GM23338 (cell line): ENCODE measurements at regions not wholly inside any gene's neighbourhood (a gene's known extent, or its start where the extent isn't known, plus 50 kb on each side); places are given as distances from the start of the nearest gene placed in this dataset.

Experiments
- ATAC-seq: fragments of 200-7000 bp; cut with Tn5 transposase; 3 replicates; pipeline ENCODE4 v1.9.1; 2020
- DNase-seq: peaks from one replicate; pipeline ENCODE4 v3.0.0-alpha.2; 2015; ENCODE audit warnings: low spot score
- H2AFZ ChIP-seq: fragments of 200-600 bp; sonication (generic); 2 replicates; pipeline ENCODE4 v1.8.0; 2016; ENCODE audit warnings: antibody characterized with exemption, mild to moderate bottlenecking, moderate library complexity
- H3F3A ChIP-seq: fragments of 200-600 bp; sonication (generic); replicated peaks from 2 replicates; pipeline ENCODE4 v1.8.0; 2017; ENCODE audit warnings: antibody characterized with exemption, mixed run types, low read depth
- H3K27ac ChIP-seq: fragments of 200-600 bp; sonication (generic); 2 replicates; pipeline ENCODE4 v1.6.1; 2016; ENCODE audit warnings: low read depth
- H3K27me3 ChIP-seq: fragments of 200-600 bp; sonication (generic); 2 replicates; pipeline ENCODE4 v1.8.0; 2016; ENCODE audit warnings: mild to moderate bottlenecking, mixed run types, moderate library complexity; ENCODE audit not compliant: insufficient read depth
- H3K36me3 ChIP-seq: fragments of 200-600 bp; sonication (generic); 2 replicates; pipeline ENCODE4 v1.8.0; 2016; ENCODE audit warnings: mild to moderate bottlenecking; ENCODE audit not compliant: insufficient read depth
- H3K4me1 ChIP-seq: fragments of 200-600 bp; sonication (generic); 2 replicates; pipeline ENCODE4 v1.8.0; 2016; ENCODE audit warnings: mild to moderate bottlenecking, moderate library complexity; ENCODE audit not compliant: insufficient read depth
- H3K4me2 ChIP-seq: fragments of 200-600 bp; sonication (generic); 2 replicates; pipeline ENCODE4 v1.7.1; 2017; ENCODE audit warnings: mixed run types
- H3K4me3 ChIP-seq: fragments of 200-600 bp; sonication (generic); 2 replicates; pipeline ENCODE4 v1.6.1; 2016; ENCODE audit warnings: mixed run types
- H3K79me2 ChIP-seq: fragments of 200-600 bp; sonication (generic); replicated peaks from 2 replicates; pipeline ENCODE4 v1.8.0; 2017; ENCODE audit warnings: mild to moderate bottlenecking; ENCODE audit not compliant: insufficient read depth
- H3K9me2 ChIP-seq: fragments of 200-600 bp; sonication (generic); 2 replicates; pipeline ENCODE4 v1.8.0; 2017; ENCODE audit not compliant: insufficient read depth
- H4K20me1 ChIP-seq: fragments of 200-600 bp; sonication (generic); replicated peaks from 2 replicates; pipeline ENCODE4 v1.8.0; 2017; ENCODE audit warnings: mild to moderate bottlenecking; ENCODE audit not compliant: insufficient read depth
- H3K27ac Mint-ChIP-seq: 2 replicates; pipeline ENCODE4 v1.8.0; 2020; ENCODE audit warnings: inconsistent platforms, mild to moderate bottlenecking, moderate library complexity, mixed read lengths
- H3K27me3 Mint-ChIP-seq: 3 replicates; pipeline ENCODE4 v1.8.0; 2022; ENCODE audit warnings: low read depth, mild to moderate bottlenecking, moderate library complexity, mixed read lengths, inconsistent platforms; ENCODE audit not compliant: insufficient read depth, poor library complexity
- H3K36me3 Mint-ChIP-seq: 3 replicates; pipeline ENCODE4 v1.8.0; 2021; ENCODE audit warnings: low read depth, mild to moderate bottlenecking, inconsistent platforms, moderate library complexity, mixed read lengths
- H3K4me1 Mint-ChIP-seq: 3 replicates; pipeline ENCODE4 v1.8.0; 2020; ENCODE audit warnings: mild to moderate bottlenecking, inconsistent platforms, mixed read lengths
- H3K4me3 Mint-ChIP-seq: 3 replicates; pipeline ENCODE4 v1.8.0; 2021; ENCODE audit warnings: moderate library complexity, mild to moderate bottlenecking, inconsistent platforms, mixed read lengths
- H3K9me3 Mint-ChIP-seq: 3 replicates; pipeline ENCODE4 v1.8.0; 2020; ENCODE audit warnings: moderate library complexity, mild to moderate bottlenecking, inconsistent platforms, mixed read lengths
- CREB1 ChIP-seq: fragments of 250-450 bp; sonication (Bioruptor Pico); IDR thresholded peaks from 2 replicates; pipeline ENCODE4 v1.5.0; 2020; ENCODE audit warnings: low read depth, mild to moderate bottlenecking, moderate library complexity
- CTCF ChIP-seq, 2 experiments: fragments of 200-600 bp in 1 of 2; sonication (generic) in 1 of 2; conservative IDR thresholded peaks; 2 replicates each; pipeline versions ENCODE4 v1.5.1 to v1.6.1; 2016 to 2017; ENCODE audit warnings: antibody characterized with exemption in 2 of 2, low read depth in 2 of 2, mild to moderate bottlenecking in 2 of 2, moderate library complexity in 1 of 2
- ETS1 ChIP-seq: IDR thresholded peaks from 2 replicates; pipeline ENCODE4 v1.6.1; 2016; ENCODE audit warnings: antibody characterized with exemption
- EZH2 ChIP-seq: fragments of 200-600 bp; sonication (generic); IDR thresholded peaks from one replicate; pipeline ENCODE4 v1.8.0; 2017; ENCODE audit warnings: antibody characterized with exemption, mild to moderate bottlenecking, low read depth; ENCODE audit not compliant: unreplicated experiment
- EZH2phosphoT487 ChIP-seq: fragments of 200-600 bp; sonication (generic); IDR thresholded peaks from one replicate; pipeline ENCODE4 v1.8.1; 2018; ENCODE audit warnings: antibody characterized with exemption; ENCODE audit not compliant: unreplicated experiment
- JUNB ChIP-seq: IDR thresholded peaks from one replicate; pipeline ENCODE4 v1.6.1; 2016; ENCODE audit warnings: antibody characterized with exemption; ENCODE audit not compliant: unreplicated experiment
- POLR2AphosphoS5 ChIP-seq: IDR thresholded peaks from 2 replicates; pipeline ENCODE4 v1.6.1; 2016; ENCODE audit warnings: antibody characterized with exemption, low read depth
- STAT1 ChIP-seq: IDR thresholded peaks from one replicate; pipeline ENCODE4 v1.6.1; 2016; ENCODE audit warnings: antibody characterized with exemption; ENCODE audit not compliant: unreplicated experiment
- ZNF114 ChIP-seq: fragments of 250-450 bp; sonication (Bioruptor Pico); IDR thresholded peaks from 2 replicates; pipeline ENCODE4 v1.5.0; 2020; ENCODE audit warnings: mild to moderate bottlenecking, moderate library complexity
- ZNF331 ChIP-seq: fragments of 250-450 bp; sonication (Bioruptor Pico); IDR thresholded peaks from 2 replicates; pipeline ENCODE4 v1.5.0; 2020; ENCODE audit warnings: low read depth, mild to moderate bottlenecking, moderate library complexity
- ZNF462 ChIP-seq: fragments of 250-450 bp; sonication (Bioruptor Pico); IDR thresholded peaks from 2 replicates; pipeline ENCODE4 v1.5.0; 2020; ENCODE audit warnings: mild to moderate bottlenecking, moderate library complexity

- TF ChIP-seq POLR2AphosphoS5 (no peak), ZNF114 (CRISPR knock-in tag) (0 out of 2 replicates have a peak, but pooled peaks have one; percentile 45)
- Mint-ChIP-seq H3K27ac (no peak overlapping the region), H3K9me3 (no peaks in the 10 kb centered on the region; the same call in 2 of the 3 replicates), H3K4me3 (peak overlapping the region; percentile 7; the same call in 1 of the 3 replicates), H3K36me3 (no peaks in the 10 kb centered on the region), H3K27me3 (no peaks in the 10 kb centered on the region), H3K4me1 (peaks cover 37% of the 10 kb centered on the region)
- 0 out of 2 replicates have a peak overlapping the region, but pooled peaks have one; percentile 36 for H3K27ac ChIP-seq
- H3K36me3 ChIP-seq: no peaks in the 10 kb centered on the region
- H3K4me3 ChIP-seq: 0 out of 2 replicates have a peak overlapping the region, but pooled peaks have one; percentile 31
- H3F3A ChIP-seq: no peaks in the 10 kb centered on the region
- H4K20me1 ChIP-seq: no peaks in the 10 kb centered on the region
- DNase-seq: peak; percentile 7
- H2AFZ ChIP-seq: no peak overlapping the region
- H3K9me2 ChIP-seq: 0 out of 2 replicates have a peak, but pooled peaks cover 3% of the 10 kb centered on the region
- H3K4me2 ChIP-seq: peak overlapping the region; percentile 45; the same call in 1 of the 2 replicates
- H3K27me3 ChIP-seq: no peaks in the 10 kb centered on the region
- peak; percentile 90 for ATAC-seq
- peaks cover 25% of the 10 kb centered on the region for H3K4me1 ChIP-seq
- H3K79me2 ChIP-seq: no peaks in the 10 kb centered on the region
Measured at GRCh38 chr12:13799574-13799973, 181.8 kb downstream of the GRIN2B start.

- Histone ChIP-seq H3K79me2 (no peaks in the 10 kb centered on the region), H3K4me3 (no peak overlapping the region), H3K4me2 (no peak overlapping the region), H3K36me3 (no peaks in the 10 kb centered on the region), H3K4me1 (peaks cover 25% of the 10 kb centered on the region), H2AFZ (no peak overlapping the region), H3K27ac (no peak overlapping the region), H3K9me2 (0 out of 2 replicates have a peak, but pooled peaks cover 3% of the 10 kb centered on the region), H3K27me3 (no peaks in the 10 kb centered on the region), H3F3A (no peaks in the 10 kb centered on the region), H4K20me1 (no peaks in the 10 kb centered on the region)
- H3K4me3 Mint-ChIP-seq: no peak overlapping the region
- H3K9me3 Mint-ChIP-seq: no peaks in the 10 kb centered on the region; the same call in 2 of the 3 replicates
- no peak for DNase-seq
- ATAC-seq: no peak
- no peaks in the 10 kb centered on the region for H3K36me3 Mint-ChIP-seq
- H3K27ac Mint-ChIP-seq: no peak overlapping the region
- H3K27me3 Mint-ChIP-seq: no peaks in the 10 kb centered on the region
- peaks cover 37% of the 10 kb centered on the region for H3K4me1 Mint-ChIP-seq
- no peak for TF ChIP-seq CREB1 (CRISPR knock-in tag)
- no peak for TF ChIP-seq JUNB
- no peak for TF ChIP-seq EZH2
- TF ChIP-seq POLR2AphosphoS5: no peak
- no peak for TF ChIP-seq ZNF462
- no peak for TF ChIP-seq ZNF114 (CRISPR knock-in tag)
- TF ChIP-seq EZH2phosphoT487: no peak
- TF ChIP-seq ETS1: no peak
- TF ChIP-seq CTCF (conservative IDR thresholded peaks at IDR 0.05; ENCODE audit: low read depth in 2 of 2): no peak
- TF ChIP-seq STAT1: no peak
- TF ChIP-seq ZNF331 (CRISPR knock-in tag): no peak
Measured at GRCh38 chr12:13798162-13798561, 183.2 kb downstream of the GRIN2B start.
